ENCODE measurements at regions not wholly inside any gene's neighbourhood (a gene's known extent, or its start where the extent isn't known, plus 50 kb on each side); places are given as distances from the start of the nearest gene placed in this dataset.

DNA sequence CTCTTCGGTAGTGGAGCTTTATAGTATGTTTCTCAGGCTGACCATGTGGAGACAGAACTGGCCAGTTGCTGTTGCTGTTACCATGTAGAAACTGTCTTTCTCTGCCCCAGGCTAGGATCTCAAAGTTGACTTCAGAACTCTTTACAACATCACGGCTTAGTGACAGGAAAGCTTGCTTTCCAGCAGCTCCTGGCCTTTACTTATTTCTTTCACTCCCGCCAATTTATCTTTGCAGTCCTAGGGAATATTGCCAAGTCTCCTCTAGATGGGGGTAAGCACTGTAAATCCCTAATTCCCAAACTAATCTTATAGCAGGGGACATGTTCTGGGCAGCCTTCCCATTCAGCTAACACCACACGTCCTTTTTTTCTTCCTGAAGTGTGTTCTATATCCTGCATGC, 631.6 kb downstream of the SPRY1 start:
- FAIRE-seq: no peak
- peaks cover 0 to 3% (median 2%) of the 10 kb centered on the region in 3 donors for H3K4me1 ChIP-seq (ENCODE audit: control insufficient read depth in 2 of 3, insufficient read depth in 2 of 3, low read depth in 1 of 3, low read length in 3 of 3)
- no peak overlapping the region for H3K4me3 ChIP-seq (ENCODE audit: low read length in 3 of 3)
- peak in 3 of 5 donors; percentile 25 to 86 (median 64) for DNase-seq
- no peak overlapping the region for H3K9ac ChIP-seq (ENCODE audit: low read length in 3 of 3)
- TF ChIP-seq, protein P1, sequence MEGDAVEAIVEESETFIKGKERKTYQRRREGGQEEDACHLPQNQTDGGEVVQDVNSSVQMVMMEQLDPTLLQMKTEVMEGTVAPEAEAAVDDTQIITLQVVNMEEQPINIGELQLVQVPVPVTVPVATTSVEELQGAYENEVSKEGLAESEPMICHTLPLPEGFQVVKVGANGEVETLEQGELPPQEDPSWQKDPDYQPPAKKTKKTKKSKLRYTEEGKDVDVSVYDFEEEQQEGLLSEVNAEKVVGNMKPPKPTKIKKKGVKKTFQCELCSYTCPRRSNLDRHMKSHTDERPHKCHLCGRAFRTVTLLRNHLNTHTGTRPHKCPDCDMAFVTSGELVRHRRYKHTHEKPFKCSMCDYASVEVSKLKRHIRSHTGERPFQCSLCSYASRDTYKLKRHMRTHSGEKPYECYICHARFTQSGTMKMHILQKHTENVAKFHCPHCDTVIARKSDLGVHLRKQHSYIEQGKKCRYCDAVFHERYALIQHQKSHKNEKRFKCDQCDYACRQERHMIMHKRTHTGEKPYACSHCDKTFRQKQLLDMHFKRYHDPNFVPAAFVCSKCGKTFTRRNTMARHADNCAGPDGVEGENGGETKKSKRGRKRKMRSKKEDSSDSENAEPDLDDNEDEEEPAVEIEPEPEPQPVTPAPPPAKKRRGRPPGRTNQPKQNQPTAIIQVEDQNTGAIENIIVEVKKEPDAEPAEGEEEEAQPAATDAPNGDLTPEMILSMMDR (IDR thresholded peaks at IDR 0.05; ENCODE audit: borderline replicate concordance, extremely low read depth, insufficient read depth): no peak
- H3K27me3 ChIP-seq (ENCODE audit: control insufficient read depth, insufficient read depth, low read length): no peaks in the 10 kb centered on the region
- H3K9me3 ChIP-seq (ENCODE audit: control insufficient read depth in 2 of 3, insufficient read depth in 1 of 3, low read length in 3 of 3): no peaks in the 10 kb centered on the region
- H3K27ac ChIP-seq (ENCODE audit: low read depth in 2 of 2, low read length in 2 of 2): no peak overlapping the region
- intact Hi-C loops (cut with DNase I): no loop called here
- H3K36me3 ChIP-seq (ENCODE audit: control insufficient read depth in 2 of 3, insufficient read depth in 3 of 3, low read length in 3 of 3): no peaks in the 10 kb centered on the region

DNA sequence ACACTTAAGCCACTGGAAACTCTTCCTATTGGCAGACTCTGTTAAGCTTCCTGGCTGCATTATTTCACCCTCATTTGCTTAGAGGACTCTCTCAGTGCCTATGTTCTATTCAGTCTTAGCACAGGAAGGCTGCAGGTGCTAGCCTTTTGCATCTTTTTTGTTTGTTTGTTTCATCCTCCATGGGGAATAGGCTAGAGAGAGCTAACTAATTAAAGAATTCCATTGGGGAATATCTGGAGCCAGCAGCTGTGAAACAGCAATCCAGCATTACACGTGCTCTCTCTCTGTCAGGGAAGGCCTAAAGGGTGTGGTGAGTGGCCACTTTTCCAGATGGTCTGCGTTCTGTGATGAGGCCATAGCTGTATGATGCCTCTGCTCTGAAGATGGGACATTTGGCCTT, 633.6 kb downstream of the SPRY1 start:
- H3K27me3 ChIP-seq (ENCODE audit: control insufficient read depth, insufficient read depth, low read length): no peaks in the 10 kb centered on the region
- H3K27ac ChIP-seq (ENCODE audit: low read depth in 2 of 2, low read length in 2 of 2): no peak overlapping the region
- DNase-seq: peak in 2 of 5 donors; percentile 37 to 55
- H3K4me1 ChIP-seq (ENCODE audit: control insufficient read depth in 2 of 3, insufficient read depth in 2 of 3, low read depth in 1 of 3, low read length in 3 of 3): peaks cover 0 to 3% (median 2%) of the 10 kb centered on the region in 3 donors
- TF ChIP-seq, protein P1 (IDR thresholded peaks at IDR 0.05; ENCODE audit: borderline replicate concordance, extremely low read depth, insufficient read depth): no peak
- H3K9me3 ChIP-seq (ENCODE audit: control insufficient read depth in 2 of 3, insufficient read depth in 1 of 3, low read length in 3 of 3): no peaks in the 10 kb centered on the region
- no peak overlapping the region for H3K4me3 ChIP-seq (ENCODE audit: low read length in 3 of 3)
- FAIRE-seq: no peak
- H3K36me3 ChIP-seq (ENCODE audit: control insufficient read depth in 2 of 3, insufficient read depth in 3 of 3, low read length in 3 of 3): no peaks in the 10 kb centered on the region
- intact Hi-C loops (cut with DNase I): no loop called here
- H3K9ac ChIP-seq (ENCODE audit: low read length in 3 of 3): no peak overlapping the region

DNA sequence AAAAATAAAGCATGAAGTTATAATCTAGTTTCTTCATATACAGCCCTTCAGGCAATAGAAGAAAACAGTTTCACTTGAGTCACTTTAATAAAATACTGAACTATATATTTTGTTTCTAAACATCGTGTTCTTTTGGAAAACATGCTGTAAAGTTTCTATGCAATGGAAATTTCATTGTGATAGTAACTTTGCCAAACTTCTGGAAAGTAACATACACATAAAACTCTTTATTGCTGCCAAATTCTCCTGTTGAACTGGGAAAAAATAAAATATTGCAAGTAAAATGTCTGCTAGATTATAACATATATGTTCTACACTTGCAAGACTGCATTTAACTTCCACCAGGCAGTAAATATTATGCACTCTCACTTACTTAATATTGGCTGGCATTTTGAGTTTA, 635.4 kb downstream of the SPRY1 start:
- Histone ChIP-seq H3K4me3 (ENCODE audit: low read length in 3 of 3) (no peak overlapping the region), H3K4me1 (ENCODE audit: control insufficient read depth in 2 of 3, insufficient read depth in 2 of 3, low read depth in 1 of 3, low read length in 3 of 3) (peaks cover 0 to 3% (median 2%) of the 10 kb centered on the region in 3 donors), H3K36me3 (ENCODE audit: control insufficient read depth in 2 of 3, insufficient read depth in 3 of 3, low read length in 3 of 3) (no peaks in the 10 kb centered on the region), H3K9ac (ENCODE audit: low read length in 3 of 3) (no peak overlapping the region), H3K27ac (ENCODE audit: low read depth in 2 of 2, low read length in 2 of 2) (no peak overlapping the region), H3K27me3 (ENCODE audit: control insufficient read depth, insufficient read depth, low read length) (no peaks in the 10 kb centered on the region), H3K9me3 (ENCODE audit: control insufficient read depth in 2 of 3, insufficient read depth in 1 of 3, low read length in 3 of 3) (no peaks in the 10 kb centered on the region)
- intact Hi-C loops (cut with DNase I): no loop called here
- no peak for FAIRE-seq
- TF ChIP-seq, protein P1 (IDR thresholded peaks at IDR 0.05; ENCODE audit: borderline replicate concordance, extremely low read depth, insufficient read depth): no peak
- DNase-seq: peak in 1 of 5 donors; percentile 27
